ENCODE measurements at regions not wholly inside any gene's neighbourhood (a gene's known extent, or its start where the extent isn't known, plus 50 kb on each side); places are given as distances from the start of the nearest gene placed in this dataset.

GRCh38 chr13:76397413-76397812 is 488.8 kb downstream of the KCTD12 start:
- DNase-seq = no peak

GRCh38 chr13:76389321-76389720 is 496.9 kb downstream of the KCTD12 start:
- DNase-seq = no peak

GRCh38 chr13:76387566-76387965 is 498.6 kb downstream of the KCTD12 start:
- no peak for DNase-seq

GRCh38 chr13:76386321-76386720 is 499.9 kb downstream of the KCTD12 start:
- no peak for DNase-seq

GRCh38 chr13:76385586-76385985 is 500.6 kb downstream of the KCTD12 start:
- DNase-seq = no peak

GRCh38 chr13:76383676-76384461 is 502.3 kb downstream of the KCTD12 start:
- no peak for DNase-seq

GRCh38 chr13:76380446-76381065 is 505.6 kb downstream of the KCTD12 start:
- DNase-seq = no peak

GRCh38 chr13:76379341-76380105 is 506.7 kb downstream of the KCTD12 start:
- DNase-seq = no peak

- DNase-seq = no peak
Measured at GRCh38 chr13:76378767-76379166, 507.4 kb downstream of the KCTD12 start.

- no peak for DNase-seq
Measured at GRCh38 chr13:76363682-76364289, 522.4 kb downstream of the KCTD12 start.

- DNase-seq = no peak
Measured at GRCh38 chr13:76361868-76362267, 524.3 kb downstream of the KCTD12 start.

GRCh38 chr13:76351541-76352229 is 534.5 kb downstream of the KCTD12 start:
- DNase-seq = no peak

- no peak for DNase-seq
Measured at GRCh38 chr13:76350399-76350798, 535.8 kb downstream of the KCTD12 start.

GRCh38 chr13:76349700-76350099 is 536.5 kb downstream of the KCTD12 start:
- no peak for DNase-seq

GRCh38 chr13:76339649-76340048 is 546.6 kb downstream of the KCTD12 start:
- no peak for DNase-seq

GRCh38 chr13:76338003-76338402 is 548.2 kb downstream of the KCTD12 start:
- no peak for DNase-seq

GRCh38 chr13:76336889-76337844 is 549.0 kb downstream of the KCTD12 start:
- no peak for DNase-seq

- no peak for DNase-seq
Measured at GRCh38 chr13:76335463-76335862, 550.7 kb downstream of the KCTD12 start.

- DNase-seq = no peak
Measured at GRCh38 chr13:76331943-76332712, 554.1 kb downstream of the KCTD12 start.

- no peak for DNase-seq
Measured at GRCh38 chr13:76330761-76331160, 555.4 kb downstream of the KCTD12 start.
